Stomach (tissue), 4 donors: ENCODE measurements at regions not wholly inside any gene's neighbourhood (a gene's known extent, or its start where the extent isn't known, plus 50 kb on each side); places are given as distances from the start of the nearest gene placed in this dataset.

ENCODE experiments used
- EP300 ChIP-seq: sonication (generic); formaldehyde crosslinking; IDR thresholded peaks from one replicate; pipeline ENCODE4 v1.6.1; 2017; ENCODE audit warnings: antibody characterized with exemption
- POLR2AphosphoS5 ChIP-seq, 3 donors: sonication (generic); formaldehyde crosslinking; IDR thresholded peaks; one replicate each; pipeline ENCODE4 v1.6.1; 2016; ENCODE audit warnings: antibody characterized with exemption in 3 of 3
- TF ChIP-seq, protein P1 (sequence below), 7 experiments: fragments of 450-650 bp in 4 of 7; fragments of 200-600 bp in 3 of 7; sonication (generic) in 3 of 7; IDR thresholded peaks; one replicate each; pipeline ENCODE4 v1.5.1; 2016 to 2019; ENCODE audit warnings: antibody characterized with exemption in 7 of 7, control low read depth in 2 of 7, mild to moderate bottlenecking in 1 of 7

GRCh38 chr7:42700406-42701327 lies 211.2 kb downstream of the C7orf25 start:
- TF ChIP-seq, protein P1, sequence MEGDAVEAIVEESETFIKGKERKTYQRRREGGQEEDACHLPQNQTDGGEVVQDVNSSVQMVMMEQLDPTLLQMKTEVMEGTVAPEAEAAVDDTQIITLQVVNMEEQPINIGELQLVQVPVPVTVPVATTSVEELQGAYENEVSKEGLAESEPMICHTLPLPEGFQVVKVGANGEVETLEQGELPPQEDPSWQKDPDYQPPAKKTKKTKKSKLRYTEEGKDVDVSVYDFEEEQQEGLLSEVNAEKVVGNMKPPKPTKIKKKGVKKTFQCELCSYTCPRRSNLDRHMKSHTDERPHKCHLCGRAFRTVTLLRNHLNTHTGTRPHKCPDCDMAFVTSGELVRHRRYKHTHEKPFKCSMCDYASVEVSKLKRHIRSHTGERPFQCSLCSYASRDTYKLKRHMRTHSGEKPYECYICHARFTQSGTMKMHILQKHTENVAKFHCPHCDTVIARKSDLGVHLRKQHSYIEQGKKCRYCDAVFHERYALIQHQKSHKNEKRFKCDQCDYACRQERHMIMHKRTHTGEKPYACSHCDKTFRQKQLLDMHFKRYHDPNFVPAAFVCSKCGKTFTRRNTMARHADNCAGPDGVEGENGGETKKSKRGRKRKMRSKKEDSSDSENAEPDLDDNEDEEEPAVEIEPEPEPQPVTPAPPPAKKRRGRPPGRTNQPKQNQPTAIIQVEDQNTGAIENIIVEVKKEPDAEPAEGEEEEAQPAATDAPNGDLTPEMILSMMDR (IDR thresholded peaks at IDR 0.05) = no peak
- TF ChIP-seq POLR2AphosphoS5 (IDR thresholded peaks at IDR 0.05) (no peak), EP300 (no peak)
